ENCODE measurements at regions not wholly inside any gene's neighbourhood (a gene's known extent, or its start where the extent isn't known, plus 50 kb on each side); places are given as distances from the start of the nearest gene placed in this dataset.
"Not testable (repeated sequence)": the region's sequence is repeated elsewhere in the genome, so short reads cannot be mapped to it uniquely, and the experiment has no call there.

DNA sequence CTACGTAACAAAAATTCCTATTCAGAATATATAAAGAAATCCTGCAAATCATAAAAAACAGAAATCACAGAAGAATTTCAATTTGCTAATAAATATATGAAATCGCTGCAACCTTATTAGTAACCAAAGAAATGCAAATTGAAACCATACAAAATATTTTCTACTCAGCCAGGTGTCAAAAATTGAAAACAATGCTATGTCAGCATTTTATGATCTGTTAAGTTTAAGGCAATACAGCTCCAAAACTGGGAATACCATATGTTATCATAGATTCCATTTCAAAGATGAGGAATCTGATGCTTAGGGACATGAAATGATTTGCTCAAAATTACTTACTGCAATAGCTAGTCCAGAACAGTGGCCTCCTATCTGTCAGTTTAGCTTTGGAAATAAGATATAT lies 168.9 kb downstream of the ID4 start:
- H3K36me3 Mint-ChIP-seq (ENCODE audit: low read depth), result no peaks in the 10 kb centered on the region
- H3K4me1 Mint-ChIP-seq, result peaks cover 16% of the 10 kb centered on the region
- H3K9me3 Mint-ChIP-seq, result no peaks in the 10 kb centered on the region
- H3K27ac Mint-ChIP-seq, result no peak overlapping the region
- no peak overlapping the region for H3K4me3 Mint-ChIP-seq
- no peak for DNase-seq
- TF ChIP-seq CTCF (IDR thresholded peaks at IDR 0.05), result no peak
- peaks cover 6% of the 10 kb centered on the region for H3K27me3 Mint-ChIP-seq (ENCODE audit: low read depth, poor library complexity)

GRCh38 chr6:20008131-20008530 lies 171.0 kb downstream of the ID4 start:
- Mint-ChIP-seq H3K4me3 (no peak overlapping the region), H3K9me3 (no peaks in the 10 kb centered on the region)
- no peak for TF ChIP-seq CTCF (IDR thresholded peaks at IDR 0.05)

DNA sequence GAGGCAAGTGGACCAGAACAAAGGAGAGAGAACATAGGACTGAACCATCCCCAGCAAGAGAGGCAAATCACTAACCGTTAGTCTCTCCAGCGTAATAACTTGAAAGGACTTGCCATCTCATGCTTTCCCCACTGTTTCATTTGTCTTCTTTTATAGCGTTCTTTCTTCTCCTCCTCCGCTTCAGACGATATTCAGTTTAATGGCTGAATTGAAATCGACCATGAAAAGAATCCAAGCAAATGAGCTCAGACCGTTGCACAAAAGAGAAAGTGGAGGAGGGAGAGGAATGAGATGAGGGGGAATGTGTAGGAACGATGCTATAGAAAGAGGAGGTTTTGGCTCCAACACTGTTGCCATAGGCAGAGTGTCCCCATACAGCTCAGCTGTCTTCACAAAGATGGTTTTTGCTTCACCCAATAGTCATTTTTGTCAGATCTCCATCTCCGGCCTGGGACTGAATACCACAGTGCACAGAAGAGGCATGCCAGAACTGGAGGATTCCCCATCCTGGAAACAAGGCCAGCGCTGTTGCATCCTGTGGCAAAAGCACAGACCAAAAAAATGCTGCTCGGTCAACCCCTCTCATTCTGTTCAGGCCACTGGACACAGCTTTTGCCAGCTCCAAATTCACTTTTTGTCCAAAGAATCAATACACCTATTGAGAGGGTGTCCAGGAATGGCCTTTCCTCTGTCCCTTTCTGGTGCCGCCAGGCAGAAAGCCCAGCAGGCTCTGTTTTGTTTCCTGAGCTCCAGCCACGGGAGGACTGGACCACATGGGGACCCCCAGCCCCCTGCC lies 176.1 kb downstream of the ID4 start:
- no peak for DNase-seq
- peaks cover 1% of the 10 kb centered on the region for H3K9me3 Mint-ChIP-seq
- H3K27me3 Mint-ChIP-seq (ENCODE audit: low read depth, poor library complexity), result peaks cover 15% of the 10 kb centered on the region
- no peak for TF ChIP-seq CTCF (IDR thresholded peaks at IDR 0.05)
- no peak overlapping the region for H3K27ac Mint-ChIP-seq
- peaks cover 12% of the 10 kb centered on the region for H3K4me1 Mint-ChIP-seq
- no peak overlapping the region for H3K4me3 Mint-ChIP-seq
- H3K36me3 Mint-ChIP-seq (ENCODE audit: low read depth), result no peaks in the 10 kb centered on the region

More at GRCh38 chr6:20008131-20008530, 171.0 kb downstream of the ID4 start:
- H3K27me3 Mint-ChIP-seq (ENCODE audit: low read depth, poor library complexity), result peaks cover 11% of the 10 kb centered on the region
- peaks cover 16% of the 10 kb centered on the region for H3K4me1 Mint-ChIP-seq
- no peaks in the 10 kb centered on the region for H3K36me3 Mint-ChIP-seq (ENCODE audit: low read depth)
- no peak overlapping the region for H3K27ac Mint-ChIP-seq
- no peak for DNase-seq

- no peaks in the 10 kb centered on the region for H3K4me1 Mint-ChIP-seq
- H3K4me3 Mint-ChIP-seq, result no peak overlapping the region
- DNase-seq, result no peak
- TF ChIP-seq CTCF (IDR thresholded peaks at IDR 0.05), result no peak
- H3K9me3 Mint-ChIP-seq, result peaks cover 4% of the 10 kb centered on the region
- H3K27me3 Mint-ChIP-seq (ENCODE audit: low read depth, poor library complexity), result peaks cover 15% of the 10 kb centered on the region
- no peaks in the 10 kb centered on the region for H3K36me3 Mint-ChIP-seq (ENCODE audit: low read depth)
- no peak overlapping the region for H3K27ac Mint-ChIP-seq
Measured at GRCh38 chr6:20014508-20014907, 177.3 kb downstream of the ID4 start.

DNA sequence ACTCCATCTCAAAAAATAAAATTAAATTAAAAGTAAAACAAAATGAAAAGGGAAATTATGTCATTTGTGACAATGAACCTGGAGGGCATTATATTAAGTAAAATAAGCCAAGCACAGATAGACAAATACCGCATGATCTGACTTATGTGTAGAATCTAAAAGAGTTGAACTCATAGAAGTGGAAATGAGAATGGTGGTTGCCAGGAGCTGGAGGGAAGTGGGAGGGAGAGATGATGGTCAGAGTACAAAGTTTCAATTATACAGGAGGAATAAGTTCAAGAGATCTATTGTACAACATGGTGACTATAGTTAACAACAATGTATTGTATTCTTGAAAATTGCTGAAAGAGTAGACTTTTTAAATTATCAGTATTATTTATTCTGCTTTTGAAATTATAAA lies 183.4 kb downstream of the ID4 start:
- Mint-ChIP-seq H3K9me3 (peaks cover 4% of the 10 kb centered on the region), H3K4me1 (no peaks in the 10 kb centered on the region), H3K4me3 (no peak overlapping the region), H3K27me3 (ENCODE audit: low read depth, poor library complexity) (peaks cover 4% of the 10 kb centered on the region), H3K36me3 (ENCODE audit: low read depth) (no peaks in the 10 kb centered on the region), H3K27ac (no peak overlapping the region)
- DNase-seq, result no peak
- no peak for TF ChIP-seq CTCF (IDR thresholded peaks at IDR 0.05)

- TF ChIP-seq CTCF (IDR thresholded peaks at IDR 0.05), result no peak
- DNase-seq, result no peak
- Mint-ChIP-seq H3K4me3 (no peak overlapping the region), H3K4me1 (no peaks in the 10 kb centered on the region), H3K36me3 (ENCODE audit: low read depth) (no peaks in the 10 kb centered on the region), H3K9me3 (peaks cover 4% of the 10 kb centered on the region), H3K27ac (no peak overlapping the region), H3K27me3 (ENCODE audit: low read depth, poor library complexity) (peaks cover 4% of the 10 kb centered on the region)
Measured at GRCh38 chr6:20021795-20022194, 184.6 kb downstream of the ID4 start.

GRCh38 chr6:20023549-20024315 lies 186.6 kb downstream of the ID4 start:
- not testable (repeated sequence) for H3K27ac Mint-ChIP-seq; H3K36me3 Mint-ChIP-seq (ENCODE audit: low read depth); H3K27me3 Mint-ChIP-seq (ENCODE audit: low read depth, poor library complexity); H3K4me1 Mint-ChIP-seq; H3K9me3 Mint-ChIP-seq; DNase-seq; H3K4me3 Mint-ChIP-seq
